ENCODE measurements at regions not wholly inside any gene's neighbourhood (a gene's known extent, or its start where the extent isn't known, plus 50 kb on each side); places are given as distances from the start of the nearest gene placed in this dataset.

DNA sequence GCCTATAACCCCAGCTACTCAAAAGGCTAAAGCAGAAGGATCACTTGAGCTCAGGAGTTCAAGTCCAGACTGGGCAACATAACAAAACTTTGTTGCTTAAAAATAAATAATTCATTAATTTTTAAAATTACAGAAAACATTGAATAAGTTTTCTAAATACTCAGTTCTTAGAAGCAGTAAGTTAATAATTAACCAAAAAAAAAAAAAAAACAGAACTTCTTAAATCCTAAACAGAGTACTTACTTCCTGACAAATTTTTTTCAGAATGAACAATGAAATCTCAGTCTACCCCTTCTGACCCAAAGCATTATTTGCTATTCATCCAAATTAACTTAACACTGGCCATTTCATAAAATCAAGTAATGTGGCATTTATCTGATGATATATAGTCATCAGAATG lies 65.4 kb upstream of the ARHGAP32 start:
- H3K27ac ChIP-seq, result no peak overlapping the region
- no peak overlapping the region for H3K4me3 ChIP-seq
- TF ChIP-seq, protein P1, sequence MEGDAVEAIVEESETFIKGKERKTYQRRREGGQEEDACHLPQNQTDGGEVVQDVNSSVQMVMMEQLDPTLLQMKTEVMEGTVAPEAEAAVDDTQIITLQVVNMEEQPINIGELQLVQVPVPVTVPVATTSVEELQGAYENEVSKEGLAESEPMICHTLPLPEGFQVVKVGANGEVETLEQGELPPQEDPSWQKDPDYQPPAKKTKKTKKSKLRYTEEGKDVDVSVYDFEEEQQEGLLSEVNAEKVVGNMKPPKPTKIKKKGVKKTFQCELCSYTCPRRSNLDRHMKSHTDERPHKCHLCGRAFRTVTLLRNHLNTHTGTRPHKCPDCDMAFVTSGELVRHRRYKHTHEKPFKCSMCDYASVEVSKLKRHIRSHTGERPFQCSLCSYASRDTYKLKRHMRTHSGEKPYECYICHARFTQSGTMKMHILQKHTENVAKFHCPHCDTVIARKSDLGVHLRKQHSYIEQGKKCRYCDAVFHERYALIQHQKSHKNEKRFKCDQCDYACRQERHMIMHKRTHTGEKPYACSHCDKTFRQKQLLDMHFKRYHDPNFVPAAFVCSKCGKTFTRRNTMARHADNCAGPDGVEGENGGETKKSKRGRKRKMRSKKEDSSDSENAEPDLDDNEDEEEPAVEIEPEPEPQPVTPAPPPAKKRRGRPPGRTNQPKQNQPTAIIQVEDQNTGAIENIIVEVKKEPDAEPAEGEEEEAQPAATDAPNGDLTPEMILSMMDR (IDR thresholded peaks at IDR 0.05), result no peak
- DNase-seq (ENCODE audit: low spot score), result no peak

DNA sequence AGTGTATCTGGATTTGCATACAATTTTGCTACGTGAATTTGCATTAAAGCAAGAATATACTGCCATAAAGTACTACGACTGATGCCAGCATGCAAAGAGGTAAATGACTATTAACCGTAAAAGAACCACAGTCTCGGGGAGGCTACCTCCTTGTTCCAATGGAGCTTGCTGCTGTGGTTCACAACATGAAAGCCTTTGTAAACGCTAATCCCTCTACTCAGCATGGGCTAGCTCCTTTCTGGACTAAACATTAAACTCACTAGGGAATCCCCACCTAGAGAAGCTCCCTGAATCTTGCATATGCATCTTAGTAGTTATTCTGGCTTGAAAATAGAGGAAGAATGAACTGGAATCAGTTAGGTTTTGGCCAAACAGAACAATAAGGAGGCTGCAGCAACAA lies 60.5 kb upstream of the ARHGAP32 start:
- TF ChIP-seq, protein P1 (IDR thresholded peaks at IDR 0.05), result no peak
- no peak overlapping the region for H3K27ac ChIP-seq
- DNase-seq (ENCODE audit: low spot score), result no peak
- H3K4me3 ChIP-seq, result no peak overlapping the region

DNA sequence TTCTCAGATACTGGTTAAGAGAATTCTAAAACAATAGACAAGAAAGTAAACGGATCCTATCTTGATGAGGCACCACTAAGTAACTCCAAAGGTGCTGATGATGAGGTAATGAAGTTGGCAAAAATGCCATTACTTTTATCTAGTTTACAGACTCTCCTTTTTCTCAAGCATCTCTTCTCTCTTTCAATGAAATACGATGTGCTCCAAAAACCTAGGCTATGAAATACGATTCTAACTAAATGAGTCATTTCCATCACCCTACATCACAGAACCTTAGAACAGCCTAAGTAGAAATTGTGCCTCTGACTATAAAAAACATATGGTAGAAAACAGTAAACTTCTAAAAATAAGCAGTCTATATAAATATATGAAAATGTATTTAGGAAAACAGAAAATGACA lies 58.9 kb upstream of the ARHGAP32 start:
- TF ChIP-seq, protein P1 (IDR thresholded peaks at IDR 0.05), result no peak
- Histone ChIP-seq H3K27ac (no peak overlapping the region), H3K4me3 (no peak overlapping the region)
- DNase-seq (ENCODE audit: low spot score), result no peak

DNA sequence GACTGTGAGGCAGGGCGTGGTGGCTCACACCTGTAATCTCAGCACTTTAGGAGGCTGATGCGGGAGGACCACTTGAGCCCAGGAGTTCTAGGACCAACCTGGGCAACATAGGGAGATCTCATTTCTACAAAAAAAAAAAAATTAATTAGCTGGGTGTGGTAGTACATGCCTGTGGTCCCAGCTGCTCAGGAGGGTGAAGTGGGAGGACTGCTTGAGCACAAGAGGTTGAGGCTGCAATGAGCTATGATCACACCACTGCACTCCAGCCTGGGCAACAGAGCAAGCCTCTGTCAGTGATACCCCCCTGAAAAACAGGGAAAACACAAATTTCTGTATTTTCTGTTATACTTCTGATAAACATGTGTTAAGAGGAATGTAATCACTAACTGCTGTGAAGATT lies 57.8 kb upstream of the ARHGAP32 start:
- H3K27ac ChIP-seq, result no peak overlapping the region
- TF ChIP-seq, protein P1 (IDR thresholded peaks at IDR 0.05), result no peak
- no peak overlapping the region for H3K4me3 ChIP-seq
- DNase-seq (ENCODE audit: low spot score), result no peak

DNA sequence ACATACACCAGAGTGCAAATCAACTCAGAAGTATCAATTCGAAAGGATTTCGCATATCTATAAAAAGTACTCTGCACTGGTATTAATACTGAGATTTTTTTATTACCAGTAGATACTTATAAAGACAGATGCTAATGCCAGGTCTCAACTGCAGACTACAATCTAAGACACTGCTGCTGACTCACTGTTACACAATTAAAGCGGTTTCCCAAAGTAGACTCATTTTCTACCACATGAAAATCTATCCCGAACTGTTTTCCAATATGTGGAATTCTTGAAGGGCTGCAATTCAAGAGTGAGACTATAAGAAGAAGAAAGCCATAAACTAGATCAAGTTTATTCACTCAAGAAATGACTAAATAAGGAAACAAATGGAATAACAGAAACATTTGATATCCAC lies 57.2 kb upstream of the ARHGAP32 start:
- Histone ChIP-seq H3K4me3 (no peak overlapping the region), H3K27ac (no peak overlapping the region)
- DNase-seq (ENCODE audit: low spot score), result no peak
- TF ChIP-seq, protein P1 (IDR thresholded peaks at IDR 0.05), result no peak

DNA sequence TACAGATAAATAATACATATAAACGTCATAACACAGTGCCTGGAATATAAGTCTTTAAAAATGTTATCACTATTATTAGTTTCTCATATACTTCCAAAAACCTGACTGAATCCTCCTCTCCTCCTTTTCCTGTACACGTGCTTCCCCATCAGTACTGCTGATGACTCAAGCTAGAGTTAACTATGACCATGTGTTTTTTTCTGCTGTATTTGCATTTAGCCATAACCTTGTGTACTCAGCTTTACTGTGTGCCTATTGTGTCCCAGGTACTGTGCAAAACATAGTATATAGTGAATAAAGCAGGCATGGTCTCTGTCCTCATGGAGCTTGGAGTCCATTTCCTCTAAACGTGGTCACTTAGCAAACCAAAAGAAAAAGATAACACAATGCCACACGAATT lies 56.5 kb upstream of the ARHGAP32 start:
- TF ChIP-seq, protein P1 (IDR thresholded peaks at IDR 0.05), result no peak
- Histone ChIP-seq H3K27ac (no peak overlapping the region), H3K4me3 (no peak overlapping the region)
- DNase-seq (ENCODE audit: low spot score), result no peak

DNA sequence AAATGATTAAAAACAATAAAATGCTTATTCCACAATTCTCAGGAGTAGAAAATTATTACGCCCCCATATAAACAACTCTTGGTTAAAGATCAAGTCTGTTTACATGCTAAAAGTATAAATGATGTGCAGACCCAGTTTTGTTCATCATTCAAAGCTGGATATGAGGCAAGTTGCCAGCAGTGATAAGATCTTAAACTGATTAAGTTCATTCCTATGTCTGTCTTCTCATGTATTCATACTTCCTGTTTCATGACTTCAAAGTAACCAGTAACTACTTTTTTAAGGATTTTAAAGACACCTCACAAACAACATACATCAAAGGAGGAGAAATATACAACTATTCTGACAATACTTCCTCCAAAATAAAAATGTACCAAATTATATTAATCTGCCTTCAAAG lies 55.0 kb upstream of the ARHGAP32 start:
- DNase-seq (ENCODE audit: low spot score), result no peak
- TF ChIP-seq, protein P1 (IDR thresholded peaks at IDR 0.05), result no peak
- Histone ChIP-seq H3K4me3 (no peak overlapping the region), H3K27ac (no peak overlapping the region)

Data from coronary artery (tissue), 2 donors.